Erythroblast (primary cell): ENCODE measurements at regions not wholly inside any gene's neighbourhood (a gene's known extent, or its start where the extent isn't known, plus 50 kb on each side); places are given as distances from the start of the nearest gene placed in this dataset.

Experiments used
- DNase-seq, 2 experiments: peaks; one replicate each; lab custom pipeline; 2025; lab: John Stamatoyannopoulos, UW
- GATA1 ChIP-seq: IDR thresholded peaks from 2 replicates; pipeline ENCODE4 v1.6.1; 2011; ENCODE audit warnings: low read depth, mild to moderate bottlenecking, control low read depth, low read length, moderate library complexity
- POLR2A ChIP-seq: IDR thresholded peaks from 2 replicates; pipeline ENCODE4 v1.6.1; 2011; ENCODE audit warnings: mild to moderate bottlenecking, low read length

DNA sequence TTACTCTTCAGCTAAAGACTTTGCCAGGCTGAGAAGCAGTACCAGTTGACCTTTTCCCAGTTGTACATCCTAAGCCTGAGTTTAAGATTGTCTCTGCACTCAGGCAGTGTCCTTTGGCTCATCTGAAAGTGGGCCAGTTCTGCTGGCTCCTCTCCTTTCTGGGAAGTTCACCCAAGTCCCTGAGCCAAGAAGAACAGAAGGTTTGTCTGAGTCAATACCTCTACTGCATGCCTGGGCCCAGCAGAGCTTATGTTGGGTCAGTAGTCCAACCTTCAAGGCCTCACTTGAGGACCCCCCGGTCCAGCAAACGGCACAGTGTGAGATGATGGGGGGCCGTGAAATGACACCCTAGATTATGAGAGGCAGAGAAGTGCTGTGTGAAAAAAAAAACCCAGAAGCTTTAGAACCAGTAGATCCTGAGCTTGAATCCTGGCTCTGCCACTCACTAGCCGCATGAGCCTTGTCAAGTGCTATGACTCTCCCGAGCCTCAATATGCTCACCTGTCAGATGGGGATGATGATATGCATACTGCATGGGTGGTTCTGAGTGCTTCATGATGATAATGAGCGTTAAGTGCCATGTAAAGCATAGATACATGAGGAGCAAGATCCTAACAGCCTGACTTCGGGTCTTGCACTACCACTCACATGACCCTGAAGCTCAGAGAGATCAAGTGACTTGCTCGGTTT lies 156.0 kb downstream of the MACROH2A1 start:
- TF ChIP-seq POLR2A = no peak
- TF ChIP-seq GATA1 = no peak
- no peak for DNase-seq

DNA sequence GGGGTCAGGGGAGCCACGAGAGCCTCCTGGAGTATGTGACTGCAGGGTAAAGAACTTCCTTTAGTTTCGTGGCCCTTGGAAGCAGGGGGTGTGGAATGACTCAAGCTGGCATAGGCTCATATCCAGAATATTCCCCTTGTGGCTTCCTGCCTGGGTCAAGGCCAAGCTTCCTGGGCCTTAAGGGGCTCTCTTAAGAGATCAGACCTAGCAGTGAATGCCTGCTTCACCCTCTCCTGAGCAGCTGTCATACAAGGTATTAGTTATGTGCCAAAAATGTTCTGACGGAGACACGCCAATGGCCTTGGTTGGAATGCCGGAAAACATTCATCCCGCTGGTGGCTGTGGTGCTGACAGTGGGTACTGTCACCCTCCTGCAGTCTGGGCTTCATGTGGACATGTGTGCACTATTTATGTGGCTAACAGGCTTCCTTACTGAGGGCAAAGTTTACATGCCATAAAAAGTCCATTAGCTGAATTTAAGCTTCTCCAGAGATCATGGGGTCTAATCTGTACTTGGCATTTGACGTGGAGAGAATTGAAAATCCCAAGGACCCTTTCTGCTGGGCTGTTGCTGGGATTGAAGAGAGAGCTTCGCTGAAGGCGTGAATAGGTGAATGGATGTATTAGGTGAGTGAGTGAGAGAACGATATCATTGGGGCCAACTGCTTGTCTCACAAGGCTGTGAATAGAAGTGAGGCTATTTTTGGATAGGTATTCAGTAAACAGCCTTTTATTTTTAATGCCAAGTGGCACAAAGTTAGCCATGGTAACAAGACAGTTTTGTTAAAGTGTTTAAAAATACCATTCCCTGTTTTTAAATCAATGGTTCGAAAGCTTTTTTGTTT lies 156.8 kb downstream of the MACROH2A1 start:
- no peak for DNase-seq
- TF ChIP-seq POLR2A = no peak

DNA sequence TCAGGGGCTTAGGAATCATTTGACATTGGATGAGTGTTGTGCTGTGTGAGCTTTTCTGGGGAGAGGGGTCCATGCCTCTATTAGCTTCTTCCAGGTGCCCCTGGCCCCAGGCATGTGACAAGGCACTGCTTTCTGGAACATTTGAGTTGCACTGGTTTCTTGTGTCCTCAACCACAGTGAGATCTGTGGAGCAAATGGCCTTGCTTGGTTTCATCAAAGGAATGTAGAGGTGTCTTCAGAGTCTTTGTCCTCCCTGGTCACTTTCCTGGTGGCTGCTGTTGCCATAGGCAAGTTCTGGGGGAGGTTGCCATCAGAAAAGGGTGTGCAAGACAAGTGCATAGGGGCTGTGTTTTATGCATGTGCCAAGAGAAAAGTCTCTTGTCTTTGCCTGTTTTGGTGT lies 157.5 kb downstream of the MACROH2A1 start:
- TF ChIP-seq POLR2A = no peak
- no peak for TF ChIP-seq GATA1
- DNase-seq = no peak

DNA sequence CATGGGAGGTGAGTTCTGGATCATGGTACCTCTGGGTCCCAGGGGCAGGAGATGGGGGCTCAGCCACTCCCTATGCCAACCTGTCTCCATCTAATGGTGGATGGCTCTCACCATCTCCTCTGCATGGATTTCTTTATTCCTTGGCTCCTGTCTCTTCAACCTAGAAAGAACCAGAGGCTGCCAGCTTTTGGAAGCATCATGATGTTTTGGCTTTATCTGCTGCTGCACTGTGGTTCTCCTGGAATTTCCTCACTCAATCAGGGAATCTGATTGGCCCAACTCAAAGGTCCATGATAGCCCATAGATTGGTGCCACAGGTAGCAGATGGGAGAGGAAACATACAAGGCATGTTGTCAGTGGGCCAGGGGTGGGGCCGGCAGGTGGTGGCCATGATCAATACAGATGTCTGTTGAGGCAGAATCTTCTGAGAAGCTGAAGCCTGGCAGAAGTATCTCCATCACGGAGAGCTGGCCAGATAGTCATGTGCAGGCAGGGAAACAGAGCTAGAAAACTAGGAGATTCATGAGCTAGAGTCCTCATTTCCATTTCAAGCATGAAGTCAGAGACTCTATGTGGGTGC lies 158.2 kb downstream of the MACROH2A1 start:
- TF ChIP-seq GATA1 (no peak), POLR2A (no peak)
- no peak for DNase-seq

DNA sequence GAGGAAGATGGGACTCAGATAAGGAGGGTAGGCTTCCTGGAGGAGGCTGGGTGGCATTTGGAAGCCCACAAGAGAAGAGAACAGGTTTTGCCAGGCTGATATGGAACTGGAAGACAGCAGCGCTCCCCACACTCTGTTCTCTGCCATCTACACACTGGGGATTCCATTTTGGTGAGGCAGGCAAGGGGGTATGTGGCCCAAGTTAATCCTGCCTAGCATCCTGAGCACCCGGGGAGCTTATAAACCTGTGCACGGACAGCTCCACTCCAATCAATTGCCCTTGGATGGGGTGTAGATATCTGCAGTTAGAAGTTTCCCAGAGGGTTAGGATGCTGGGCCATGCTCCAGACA lies 158.8 kb downstream of the MACROH2A1 start:
- TF ChIP-seq POLR2A (no peak), GATA1 (no peak)
- no peak for DNase-seq

DNA sequence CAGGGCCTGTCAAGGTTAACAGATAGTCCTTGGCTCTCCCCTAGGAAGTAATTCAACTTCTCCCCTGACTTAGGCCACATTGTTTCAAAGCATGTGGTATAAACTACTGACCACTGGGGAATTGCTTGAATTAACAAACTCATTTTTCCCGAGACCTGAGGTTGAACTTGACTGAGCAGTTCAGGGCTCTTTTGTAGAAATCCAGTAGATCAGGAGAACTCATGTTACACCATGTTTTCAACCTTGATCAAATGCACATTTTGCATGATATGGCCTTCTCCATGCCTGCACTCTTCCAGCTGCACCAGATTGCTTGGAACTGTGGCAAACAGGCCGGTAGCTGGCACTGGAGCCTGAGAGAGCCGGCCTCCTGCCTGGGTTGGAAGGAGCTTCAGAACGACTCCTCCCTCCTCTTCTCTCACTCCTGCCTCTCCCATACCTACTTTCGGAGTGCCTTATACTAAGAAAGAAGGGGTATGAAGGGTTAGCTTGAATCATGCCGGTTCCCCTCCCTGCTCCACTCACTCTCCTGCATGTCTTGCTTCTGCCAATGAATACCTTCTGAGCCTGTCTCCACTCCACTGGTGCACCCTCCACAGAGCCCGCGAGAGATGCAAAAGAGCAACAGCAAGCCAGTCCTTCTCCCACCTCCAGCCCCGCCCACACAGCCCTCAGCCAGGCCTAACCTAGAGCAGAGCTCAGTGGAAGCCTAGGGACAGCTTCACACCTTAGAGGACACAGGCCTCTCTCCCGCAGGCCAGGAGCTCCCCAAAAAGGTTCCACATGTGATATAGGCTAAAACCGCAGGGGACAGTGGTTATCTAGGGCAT lies 159.4 kb downstream of the MACROH2A1 start:
- no peak for DNase-seq

DNA sequence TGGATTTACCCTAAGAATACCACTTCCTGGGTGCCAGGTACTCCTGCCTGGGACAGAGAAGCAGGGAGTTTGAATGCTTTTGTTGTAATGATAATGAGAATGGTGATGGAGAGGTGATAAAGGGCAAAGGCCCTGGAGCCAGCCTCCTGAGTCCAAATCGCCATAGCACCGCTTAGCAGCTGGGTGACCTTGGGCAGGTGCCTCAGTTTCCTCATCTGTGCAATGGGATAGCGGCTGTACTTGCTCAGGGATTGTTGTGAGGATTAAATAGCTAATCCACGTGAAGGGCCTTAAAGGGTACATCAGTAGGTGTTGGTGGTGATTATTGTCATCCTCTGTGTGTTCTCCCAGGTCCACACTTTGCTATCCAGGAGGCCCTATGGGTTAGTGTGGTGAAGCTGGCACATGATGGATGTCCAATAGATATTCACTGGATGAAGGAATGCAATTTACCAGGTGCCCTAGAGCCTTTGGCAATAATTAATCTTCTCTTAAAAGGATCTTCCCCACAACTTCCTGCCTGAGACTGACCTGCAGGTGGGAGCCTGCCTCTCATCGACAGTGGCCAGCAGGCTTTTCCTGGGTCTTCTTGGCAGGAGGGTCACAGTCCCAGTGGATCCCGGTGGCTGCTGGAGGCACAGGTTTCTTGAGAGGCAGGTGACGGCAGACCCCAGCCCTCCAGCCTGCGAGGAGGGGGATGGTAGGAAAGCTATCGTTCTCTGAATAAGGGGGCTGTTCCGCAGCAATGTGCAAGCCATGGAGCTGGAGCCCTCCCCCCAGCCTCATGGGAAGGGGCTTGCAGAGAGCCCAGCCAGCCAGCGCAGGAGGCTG lies 160.2 kb downstream of the MACROH2A1 start:
- DNase-seq = no peak
- TF ChIP-seq GATA1 = no peak
- TF ChIP-seq POLR2A = no peak

More for the DNA sequence above, 159.4 kb downstream of the MACROH2A1 start:
- TF ChIP-seq POLR2A (no peak), GATA1 (no peak)

DNA sequence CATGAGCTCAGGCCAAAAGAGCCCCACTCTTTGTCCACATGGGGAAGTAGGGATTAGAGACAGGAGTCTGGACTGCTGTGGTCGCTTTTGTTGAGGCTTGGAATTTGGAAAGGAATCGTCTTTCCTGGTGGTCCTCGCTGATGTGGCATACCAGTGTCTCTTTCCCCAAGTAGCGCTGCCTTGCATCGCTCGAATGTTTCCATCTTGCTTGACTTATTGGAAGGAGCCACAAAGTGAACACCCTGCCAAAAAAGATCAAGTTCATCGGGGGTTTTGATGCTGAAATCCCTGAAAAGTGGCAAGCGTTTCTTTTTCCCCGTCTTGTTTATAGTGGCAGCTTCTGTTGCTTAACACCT lies 161.3 kb downstream of the MACROH2A1 start:
- no peak for TF ChIP-seq GATA1
- no peak for TF ChIP-seq POLR2A
- no peak for DNase-seq

DNA sequence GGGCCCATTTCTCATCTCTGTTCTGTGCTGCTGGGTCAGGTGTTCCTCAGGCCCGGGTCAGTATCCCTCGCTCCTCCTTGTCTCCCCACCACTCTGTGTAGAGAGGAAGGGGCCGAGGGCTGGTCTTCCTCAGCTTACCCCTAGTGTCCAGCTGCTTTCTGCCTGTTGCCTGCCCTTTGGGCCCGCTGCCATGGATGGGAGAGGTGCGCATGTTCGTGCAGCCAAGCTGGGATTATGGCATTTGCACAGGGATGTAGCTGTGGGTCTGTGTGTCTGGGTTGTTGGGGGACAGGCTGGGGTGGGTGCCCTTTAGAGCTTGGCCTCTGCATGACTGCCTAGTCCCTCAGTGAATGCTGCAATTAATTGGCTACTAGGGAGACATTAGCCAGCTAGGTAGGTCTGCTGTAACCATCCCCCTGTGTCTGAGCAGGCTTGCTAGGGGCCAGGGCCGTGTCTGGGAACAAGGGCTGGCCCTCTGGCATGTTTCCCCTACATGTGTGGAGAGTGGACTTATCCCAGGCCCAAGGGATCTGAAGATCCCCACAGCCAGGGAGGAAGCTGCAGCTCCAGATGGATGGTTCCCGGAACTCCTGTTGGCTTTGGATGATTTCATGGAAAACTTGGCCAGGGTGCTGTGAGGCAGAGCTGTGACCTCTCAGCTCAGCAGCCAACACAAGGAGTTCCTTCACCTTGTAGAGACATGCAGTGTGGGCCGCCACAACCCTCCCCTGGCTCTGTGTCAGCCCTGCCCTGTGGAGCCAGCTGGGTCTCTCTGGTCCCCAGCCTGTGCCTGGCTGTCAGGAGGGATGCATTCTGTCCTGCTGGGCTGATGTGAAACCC lies 161.9 kb downstream of the MACROH2A1 start:
- TF ChIP-seq GATA1 (no peak), POLR2A (no peak)
- no peak for DNase-seq

DNA sequence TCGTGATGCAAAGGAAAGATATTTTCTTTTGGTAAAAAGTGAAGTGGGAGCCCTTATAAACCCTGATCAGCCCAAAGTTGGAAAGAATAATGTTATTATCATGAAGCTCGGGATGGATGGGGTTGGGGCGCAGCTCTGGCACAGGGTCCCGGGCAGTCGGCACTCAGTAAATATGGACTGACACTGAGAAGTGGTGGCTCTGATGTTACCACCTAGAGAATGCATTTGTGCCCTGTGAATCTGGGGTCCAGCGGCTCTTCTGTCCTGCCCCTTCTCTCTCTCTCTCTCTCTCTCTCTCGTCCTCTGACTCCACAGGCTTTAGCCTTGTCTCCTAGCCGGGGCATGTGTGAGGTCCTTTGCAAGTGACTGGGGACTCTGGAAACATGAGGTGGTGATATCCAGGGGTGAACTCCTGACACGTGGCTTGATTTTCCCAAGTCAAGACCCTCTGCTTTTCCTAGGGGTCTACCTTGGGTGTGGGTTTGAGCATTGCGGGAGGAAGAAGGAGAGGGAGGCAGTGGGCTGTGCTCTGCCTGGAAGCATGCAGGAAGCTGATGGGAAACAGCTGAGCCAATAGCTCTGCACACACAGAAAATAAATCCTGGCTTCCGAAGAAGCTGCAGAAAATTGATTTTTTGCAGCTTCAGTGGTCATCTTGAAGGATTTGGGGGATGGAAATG lies 162.7 kb downstream of the MACROH2A1 start:
- no peak for DNase-seq

DNA sequence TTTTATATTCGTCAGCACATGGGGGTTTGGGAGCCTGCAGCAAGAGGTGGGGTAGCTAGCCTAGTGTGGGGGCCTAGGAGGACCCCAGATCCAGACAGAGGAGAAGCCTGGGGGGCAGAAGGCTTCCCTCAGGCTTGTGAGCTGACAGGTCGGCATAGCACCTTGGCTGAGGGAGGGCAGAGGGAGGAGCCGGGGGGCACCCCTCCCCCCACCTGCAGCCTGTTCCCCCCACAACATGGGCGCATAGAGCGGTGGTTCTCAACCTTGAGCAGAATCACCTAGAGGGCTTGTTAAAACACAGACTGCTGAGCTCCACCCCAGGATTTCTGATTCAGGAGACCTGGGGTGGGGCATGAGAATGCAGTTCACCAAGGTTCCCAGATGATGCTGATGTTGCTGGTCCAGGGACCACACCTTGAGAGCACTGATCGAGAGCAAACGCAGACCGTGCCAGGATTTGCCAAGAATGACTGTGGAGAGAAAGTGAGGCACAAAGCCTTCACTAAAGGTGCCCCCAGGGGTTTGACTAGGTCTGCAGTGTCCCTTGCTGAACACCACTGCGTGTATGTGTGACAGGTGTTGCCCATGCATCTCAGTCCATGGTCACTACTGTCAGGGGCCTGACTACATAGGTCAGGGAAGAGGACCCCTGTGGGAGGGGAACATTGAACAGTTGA lies 163.3 kb downstream of the MACROH2A1 start:
- DNase-seq = no peak
- TF ChIP-seq POLR2A = no peak
- no peak for TF ChIP-seq GATA1

More for the DNA sequence above, 162.7 kb downstream of the MACROH2A1 start:
- TF ChIP-seq GATA1 (no peak), POLR2A (no peak)
